ENCODE measurements at regions not wholly inside any gene's neighbourhood (a gene's known extent, or its start where the extent isn't known, plus 50 kb on each side); places are given as distances from the start of the nearest gene placed in this dataset.

DNA sequence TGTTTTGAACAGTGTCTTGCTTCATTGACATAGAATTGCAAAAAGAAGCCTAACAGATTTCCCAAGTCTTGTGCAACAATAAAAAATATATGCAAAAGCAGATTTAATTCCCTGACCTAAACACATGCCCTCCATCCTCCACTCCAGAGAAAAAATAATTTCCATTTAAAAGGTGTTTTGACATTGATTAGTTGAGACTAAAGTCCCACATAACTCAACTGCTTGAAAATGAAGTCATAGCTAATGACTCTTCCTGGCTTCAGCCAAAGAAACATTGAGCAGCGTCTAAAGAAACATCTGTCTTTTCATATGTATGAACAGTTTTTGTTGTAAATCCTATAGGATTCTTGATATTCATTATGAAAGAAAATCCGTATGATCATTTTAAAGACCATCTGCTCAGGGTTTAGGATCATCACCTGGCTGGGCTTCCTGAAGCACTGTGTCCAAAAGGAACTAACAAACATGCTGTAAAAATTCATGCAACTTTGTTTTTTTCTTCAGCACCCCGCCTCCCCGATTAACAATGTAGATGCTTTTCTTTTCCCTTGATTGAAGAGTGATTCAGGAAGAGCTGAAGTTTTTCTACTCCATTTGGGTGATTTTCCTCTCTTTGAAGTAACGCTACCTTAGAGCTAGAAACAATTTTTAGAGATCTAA, 273.4 kb downstream of the HS3ST1 start:
- H3K27me3 ChIP-seq (ENCODE audit: insufficient read depth): no peaks in the 10 kb centered on the region
- 3% methylated on average over 5 of the region's 5 CpGs for WGBS (ENCODE audit: low lambda C conversion rate)
- TF ChIP-seq, protein P1, sequence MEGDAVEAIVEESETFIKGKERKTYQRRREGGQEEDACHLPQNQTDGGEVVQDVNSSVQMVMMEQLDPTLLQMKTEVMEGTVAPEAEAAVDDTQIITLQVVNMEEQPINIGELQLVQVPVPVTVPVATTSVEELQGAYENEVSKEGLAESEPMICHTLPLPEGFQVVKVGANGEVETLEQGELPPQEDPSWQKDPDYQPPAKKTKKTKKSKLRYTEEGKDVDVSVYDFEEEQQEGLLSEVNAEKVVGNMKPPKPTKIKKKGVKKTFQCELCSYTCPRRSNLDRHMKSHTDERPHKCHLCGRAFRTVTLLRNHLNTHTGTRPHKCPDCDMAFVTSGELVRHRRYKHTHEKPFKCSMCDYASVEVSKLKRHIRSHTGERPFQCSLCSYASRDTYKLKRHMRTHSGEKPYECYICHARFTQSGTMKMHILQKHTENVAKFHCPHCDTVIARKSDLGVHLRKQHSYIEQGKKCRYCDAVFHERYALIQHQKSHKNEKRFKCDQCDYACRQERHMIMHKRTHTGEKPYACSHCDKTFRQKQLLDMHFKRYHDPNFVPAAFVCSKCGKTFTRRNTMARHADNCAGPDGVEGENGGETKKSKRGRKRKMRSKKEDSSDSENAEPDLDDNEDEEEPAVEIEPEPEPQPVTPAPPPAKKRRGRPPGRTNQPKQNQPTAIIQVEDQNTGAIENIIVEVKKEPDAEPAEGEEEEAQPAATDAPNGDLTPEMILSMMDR (IDR thresholded peaks at IDR 0.05): no peak
- TF ChIP-seq, protein P2, sequence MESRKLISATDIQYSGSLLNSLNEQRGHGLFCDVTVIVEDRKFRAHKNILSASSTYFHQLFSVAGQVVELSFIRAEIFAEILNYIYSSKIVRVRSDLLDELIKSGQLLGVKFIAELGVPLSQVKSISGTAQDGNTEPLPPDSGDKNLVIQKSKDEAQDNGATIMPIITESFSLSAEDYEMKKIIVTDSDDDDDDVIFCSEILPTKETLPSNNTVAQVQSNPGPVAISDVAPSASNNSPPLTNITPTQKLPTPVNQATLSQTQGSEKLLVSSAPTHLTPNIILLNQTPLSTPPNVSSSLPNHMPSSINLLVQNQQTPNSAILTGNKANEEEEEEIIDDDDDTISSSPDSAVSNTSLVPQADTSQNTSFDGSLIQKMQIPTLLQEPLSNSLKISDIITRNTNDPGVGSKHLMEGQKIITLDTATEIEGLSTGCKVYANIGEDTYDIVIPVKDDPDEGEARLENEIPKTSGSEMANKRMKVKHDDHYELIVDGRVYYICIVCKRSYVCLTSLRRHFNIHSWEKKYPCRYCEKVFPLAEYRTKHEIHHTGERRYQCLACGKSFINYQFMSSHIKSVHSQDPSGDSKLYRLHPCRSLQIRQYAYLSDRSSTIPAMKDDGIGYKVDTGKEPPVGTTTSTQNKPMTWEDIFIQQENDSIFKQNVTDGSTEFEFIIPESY (IDR thresholded peaks at IDR 0.05; ENCODE audit: borderline replicate concordance, low read depth): no peak
- TF ChIP-seq MEF2A (IDR thresholded peaks at IDR 0.05; ENCODE audit: borderline replicate concordance, low read depth): no peak
- TF ChIP-seq GABPA (IDR thresholded peaks at IDR 0.05; ENCODE audit: low read depth): no peak
- TF ChIP-seq RXRA (IDR thresholded peaks at IDR 0.05; ENCODE audit: borderline replicate concordance, low read depth): no peak
- no peak for TF ChIP-seq NRF1 (IDR thresholded peaks at IDR 0.05; ENCODE audit: low read depth, low read length)
- TF ChIP-seq FOXJ3 (CRISPR knock-in tag; IDR thresholded peaks at IDR 0.05): no peak
- TF ChIP-seq RAD21 (IDR thresholded peaks at IDR 0.05; ENCODE audit: low read length): no peak
- TF ChIP-seq FOSL2 (IDR thresholded peaks at IDR 0.05; ENCODE audit: borderline replicate concordance, low read depth): no peak
- TF ChIP-seq, protein P3, sequence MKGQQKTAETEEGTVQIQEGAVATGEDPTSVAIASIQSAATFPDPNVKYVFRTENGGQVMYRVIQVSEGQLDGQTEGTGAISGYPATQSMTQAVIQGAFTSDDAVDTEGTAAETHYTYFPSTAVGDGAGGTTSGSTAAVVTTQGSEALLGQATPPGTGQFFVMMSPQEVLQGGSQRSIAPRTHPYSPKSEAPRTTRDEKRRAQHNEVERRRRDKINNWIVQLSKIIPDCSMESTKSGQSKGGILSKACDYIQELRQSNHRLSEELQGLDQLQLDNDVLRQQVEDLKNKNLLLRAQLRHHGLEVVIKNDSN (IDR thresholded peaks at IDR 0.05; ENCODE audit: borderline replicate concordance, low read depth): no peak
- no peak for TF ChIP-seq RFX5 (IDR thresholded peaks at IDR 0.05; ENCODE audit: low read length)
- TF ChIP-seq RCOR1 (IDR thresholded peaks at IDR 0.05; ENCODE audit: low read length): no peak
- TF ChIP-seq JUND (IDR thresholded peaks at IDR 0.05): no peak
- TF ChIP-seq POLR2AphosphoS5 (IDR thresholded peaks at IDR 0.05; ENCODE audit: low read depth, low read length): no peak
- TF ChIP-seq, protein P4, sequence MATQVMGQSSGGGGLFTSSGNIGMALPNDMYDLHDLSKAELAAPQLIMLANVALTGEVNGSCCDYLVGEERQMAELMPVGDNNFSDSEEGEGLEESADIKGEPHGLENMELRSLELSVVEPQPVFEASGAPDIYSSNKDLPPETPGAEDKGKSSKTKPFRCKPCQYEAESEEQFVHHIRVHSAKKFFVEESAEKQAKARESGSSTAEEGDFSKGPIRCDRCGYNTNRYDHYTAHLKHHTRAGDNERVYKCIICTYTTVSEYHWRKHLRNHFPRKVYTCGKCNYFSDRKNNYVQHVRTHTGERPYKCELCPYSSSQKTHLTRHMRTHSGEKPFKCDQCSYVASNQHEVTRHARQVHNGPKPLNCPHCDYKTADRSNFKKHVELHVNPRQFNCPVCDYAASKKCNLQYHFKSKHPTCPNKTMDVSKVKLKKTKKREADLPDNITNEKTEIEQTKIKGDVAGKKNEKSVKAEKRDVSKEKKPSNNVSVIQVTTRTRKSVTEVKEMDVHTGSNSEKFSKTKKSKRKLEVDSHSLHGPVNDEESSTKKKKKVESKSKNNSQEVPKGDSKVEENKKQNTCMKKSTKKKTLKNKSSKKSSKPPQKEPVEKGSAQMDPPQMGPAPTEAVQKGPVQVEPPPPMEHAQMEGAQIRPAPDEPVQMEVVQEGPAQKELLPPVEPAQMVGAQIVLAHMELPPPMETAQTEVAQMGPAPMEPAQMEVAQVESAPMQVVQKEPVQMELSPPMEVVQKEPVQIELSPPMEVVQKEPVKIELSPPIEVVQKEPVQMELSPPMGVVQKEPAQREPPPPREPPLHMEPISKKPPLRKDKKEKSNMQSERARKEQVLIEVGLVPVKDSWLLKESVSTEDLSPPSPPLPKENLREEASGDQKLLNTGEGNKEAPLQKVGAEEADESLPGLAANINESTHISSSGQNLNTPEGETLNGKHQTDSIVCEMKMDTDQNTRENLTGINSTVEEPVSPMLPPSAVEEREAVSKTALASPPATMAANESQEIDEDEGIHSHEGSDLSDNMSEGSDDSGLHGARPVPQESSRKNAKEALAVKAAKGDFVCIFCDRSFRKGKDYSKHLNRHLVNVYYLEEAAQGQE (IDR thresholded peaks at IDR 0.05; ENCODE audit: low read depth, low read length): no peak
- TF ChIP-seq FOXM1 (IDR thresholded peaks at IDR 0.05; ENCODE audit: low read depth): no peak
- no peak for TF ChIP-seq TCF12 (IDR thresholded peaks at IDR 0.05)
- TF ChIP-seq TAF1 (IDR thresholded peaks at IDR 0.05; ENCODE audit: borderline replicate concordance, low read depth, low read length): no peak
- POLR2A ChIA-PET: no interaction called here
- no peaks in the 10 kb centered on the region for H3K36me3 ChIP-seq (replicated peaks in 1 of 2; ENCODE audit: control insufficient read depth in 1 of 2, insufficient read depth in 2 of 2, low read length in 1 of 2)
- H3K9me3 ChIP-seq: no peaks in the 10 kb centered on the region
- H3K9me2 ChIP-seq: no peaks in the 10 kb centered on the region
- no peak overlapping the region for H3K4me2 ChIP-seq
- DNase-seq: no peak
- H3K27ac ChIP-seq (ENCODE audit: low read depth in 2 of 2, low read length in 1 of 2): no peak overlapping the region
- H3K79me2 ChIP-seq (ENCODE audit: insufficient read depth): no peaks in the 10 kb centered on the region
- H4K20me1 ChIP-seq (ENCODE audit: insufficient read depth): no peaks in the 10 kb centered on the region
- H3F3A ChIP-seq (replicated peaks; ENCODE audit: insufficient read depth): no peaks in the 10 kb centered on the region
- no peak overlapping the region for H3K9ac ChIP-seq
- no peaks in the 10 kb centered on the region for H3K4me1 ChIP-seq (ENCODE audit: control insufficient read depth in 1 of 2, insufficient read depth in 2 of 2, low read depth in 1 of 2, low read length in 1 of 2)
- H3K4me3 ChIP-seq (ENCODE audit: low read depth in 2 of 2, low read length in 1 of 2): no peak overlapping the region
- no peak overlapping the region for H2AFZ ChIP-seq (ENCODE audit: low read depth)
- CTCF ChIA-PET: interaction anchor here (1.7 kb wide), 1 partner anchor 9 kb away, joined by 4 read pairs; no protein-coding TSS in a partner anchor

All from SK-N-SH (cell line).